Ovary (tissue), 7 donors: ENCODE measurements at regions not wholly inside any gene's neighbourhood (a gene's known extent, or its start where the extent isn't known, plus 50 kb on each side); places are given as distances from the start of the nearest gene placed in this dataset.

ENCODE experiments used
- DNase-seq, 5 donors: peaks; one replicate each; pipeline ENCODE4 v3.0.0-alpha.2; 2019 to 2020
- H3K27ac ChIP-seq, 2 donors: fragments of 200-600 bp; one replicate each; pipeline versions ENCODE4 v1.5.1 to v1.8.0; 2019 to 2022
- H3K27me3 ChIP-seq: fragments of 200-600 bp; one replicate; pipeline ENCODE4 v1.8.0; 2022
- H3K36me3 ChIP-seq: fragments of 200-600 bp; sonication (generic); one replicate; pipeline ENCODE4 v1.5.1; 2019
- H3K4me1 ChIP-seq: one replicate; pipeline ENCODE4 v1.8.1; 2013; ENCODE audit warnings: mild to moderate bottlenecking, moderate library complexity; ENCODE audit not compliant: insufficient read depth
- H3K4me3 ChIP-seq: fragments of 200-600 bp; sonication (generic); one replicate; pipeline ENCODE4 v1.5.1; 2017
- H3K9me3 ChIP-seq, 2 donors: fragments of 200-600 bp in 1 of 2; sonication (generic) in 1 of 2; one replicate each; pipeline versions ENCODE4 v1.5.1 to v1.8.1; 2013 to 2019; ENCODE audit warnings: mild to moderate bottlenecking in 1 of 2, moderate library complexity in 1 of 2
- EP300 ChIP-seq: sonication (generic); formaldehyde crosslinking; IDR thresholded peaks from one replicate; pipeline ENCODE4 v1.6.1; 2017; ENCODE audit warnings: antibody characterized with exemption
- POLR2A ChIP-seq: fragments of 450-650 bp; IDR thresholded peaks from one replicate; pipeline ENCODE4 v1.6.1; 2017; ENCODE audit warnings: antibody characterized with exemption, mild to moderate bottlenecking, moderate library complexity
- WGBS, 3 donors: extraction: QIAGEN DNeasy Blood & Tissue Kit in 1 of 3; methylation state at CpG; one replicate each; pipeline versions ENCODE4 v1.1.5 to v1.1.7; 2013 to 2017; 5-methylcytosine and 5-hydroxymethylcytosine counted together
- intact Hi-C, 4 donors: fragments of 100-400 bp; cut with DNase I; formaldehyde crosslinking; loops; one replicate each; pipeline versions ENCODE4 v1.11.0 to v1.15.1; 2022 to 2023
- TF ChIP-seq, protein P1 (sequence below), 3 donors: fragments of 450-650 bp in 2 of 3; fragments of 200-600 bp in 1 of 3; IDR thresholded peaks; one replicate each; pipeline versions ENCODE4 v1.5.1 to v1.8.0; 2016 to 2022; ENCODE audit warnings: antibody characterized with exemption in 3 of 3, mild to moderate bottlenecking in 1 of 3
- donor health status: DM: no; HTN: no; CAD: no; lungs with moderate emphysema.
- donor health status: DM: no; HTN: no; CAD: no.
- donor health status: Bipolar disorder and iron deficiency.
- donor health status: DM: no; HTN: no; CAD: no.
- donor health status: DM: yes; HTN: yes; CAD: no.

DNA sequence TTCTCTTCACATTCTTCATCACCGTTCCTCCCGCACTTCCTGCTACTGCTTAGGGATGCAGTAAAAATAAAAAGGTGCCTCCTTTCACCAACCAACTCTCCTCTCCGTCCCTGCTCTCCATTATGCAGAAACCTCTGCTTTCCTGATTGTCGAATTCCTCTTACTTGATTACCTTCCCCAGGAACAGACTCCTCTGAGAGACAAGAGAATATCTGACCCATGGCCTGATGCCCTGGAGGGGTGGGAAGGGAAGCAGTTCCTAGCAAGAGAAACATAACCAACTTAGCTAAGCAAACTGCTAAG is 80.9 kb downstream of the TRIM29 start:
- intact Hi-C loops, result no loop called here
- no peak for DNase-seq
- H3K27me3 ChIP-seq, result no peaks in the 10 kb centered on the region
- H3K36me3 ChIP-seq, result no peaks in the 10 kb centered on the region
- TF ChIP-seq POLR2A (no peak), EP300 (no peak)
- TF ChIP-seq, protein P1, sequence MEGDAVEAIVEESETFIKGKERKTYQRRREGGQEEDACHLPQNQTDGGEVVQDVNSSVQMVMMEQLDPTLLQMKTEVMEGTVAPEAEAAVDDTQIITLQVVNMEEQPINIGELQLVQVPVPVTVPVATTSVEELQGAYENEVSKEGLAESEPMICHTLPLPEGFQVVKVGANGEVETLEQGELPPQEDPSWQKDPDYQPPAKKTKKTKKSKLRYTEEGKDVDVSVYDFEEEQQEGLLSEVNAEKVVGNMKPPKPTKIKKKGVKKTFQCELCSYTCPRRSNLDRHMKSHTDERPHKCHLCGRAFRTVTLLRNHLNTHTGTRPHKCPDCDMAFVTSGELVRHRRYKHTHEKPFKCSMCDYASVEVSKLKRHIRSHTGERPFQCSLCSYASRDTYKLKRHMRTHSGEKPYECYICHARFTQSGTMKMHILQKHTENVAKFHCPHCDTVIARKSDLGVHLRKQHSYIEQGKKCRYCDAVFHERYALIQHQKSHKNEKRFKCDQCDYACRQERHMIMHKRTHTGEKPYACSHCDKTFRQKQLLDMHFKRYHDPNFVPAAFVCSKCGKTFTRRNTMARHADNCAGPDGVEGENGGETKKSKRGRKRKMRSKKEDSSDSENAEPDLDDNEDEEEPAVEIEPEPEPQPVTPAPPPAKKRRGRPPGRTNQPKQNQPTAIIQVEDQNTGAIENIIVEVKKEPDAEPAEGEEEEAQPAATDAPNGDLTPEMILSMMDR (IDR thresholded peaks at IDR 0.05), result no peak
- H3K4me3 ChIP-seq, result no peak overlapping the region
- WGBS, 3 donors, result 78 to 95% (median 91%) methylated on average over 4 of the region's 4 CpGs
- H3K4me1 ChIP-seq, result no peaks in the 10 kb centered on the region
- H3K9me3 ChIP-seq, result no peaks in the 10 kb centered on the region
- no peak overlapping the region for H3K27ac ChIP-seq

DNA sequence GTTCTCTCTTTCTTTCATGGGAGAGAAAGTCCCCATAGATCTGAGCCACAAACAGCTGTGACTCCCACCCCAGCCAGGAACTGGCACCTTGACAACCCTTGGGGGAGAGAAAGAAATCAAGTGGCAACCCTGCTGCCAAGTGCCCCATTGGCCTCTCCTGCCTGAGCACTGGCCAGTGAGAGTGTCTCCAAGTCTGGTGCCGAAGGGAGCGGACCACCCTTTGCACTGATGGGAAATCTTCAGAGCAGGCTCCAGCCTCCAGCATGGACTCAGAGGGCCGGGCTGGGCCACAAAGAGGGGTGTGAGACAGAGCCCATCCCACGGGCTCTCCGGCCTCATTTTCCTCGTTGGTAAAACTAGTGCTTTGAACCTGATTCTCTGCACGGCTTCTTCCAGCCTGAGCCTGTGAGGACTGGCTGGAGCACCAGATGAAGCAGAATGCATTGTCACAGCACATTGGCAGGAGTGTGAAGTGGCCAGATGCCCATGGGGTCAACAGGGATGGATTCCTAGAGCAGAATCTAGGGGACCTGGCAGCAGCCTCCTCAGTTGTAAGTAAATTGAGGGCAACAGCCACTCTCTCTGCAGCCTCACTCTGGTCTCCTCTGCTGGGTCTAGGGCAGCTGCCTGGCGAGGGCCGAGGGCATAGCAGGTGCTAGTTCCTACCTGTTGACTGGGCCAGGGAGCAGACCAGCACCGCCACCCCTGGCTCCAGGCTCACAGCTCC is 81.4 kb downstream of the TRIM29 start:
- Histone ChIP-seq H3K27ac (no peak overlapping the region), H3K9me3 (no peaks in the 10 kb centered on the region), H3K27me3 (no peaks in the 10 kb centered on the region), H3K4me1 (no peaks in the 10 kb centered on the region), H3K4me3 (no peak overlapping the region), H3K36me3 (no peaks in the 10 kb centered on the region)
- DNase-seq, result no peak
- WGBS, 3 donors, result 88 to 92% (median 88%) methylated on average over 10 of the region's 10 CpGs
- no peak for TF ChIP-seq EP300
- TF ChIP-seq, protein P1 (IDR thresholded peaks at IDR 0.05), result no peak
- TF ChIP-seq POLR2A, result no peak
- intact Hi-C loops, result no loop called here

DNA sequence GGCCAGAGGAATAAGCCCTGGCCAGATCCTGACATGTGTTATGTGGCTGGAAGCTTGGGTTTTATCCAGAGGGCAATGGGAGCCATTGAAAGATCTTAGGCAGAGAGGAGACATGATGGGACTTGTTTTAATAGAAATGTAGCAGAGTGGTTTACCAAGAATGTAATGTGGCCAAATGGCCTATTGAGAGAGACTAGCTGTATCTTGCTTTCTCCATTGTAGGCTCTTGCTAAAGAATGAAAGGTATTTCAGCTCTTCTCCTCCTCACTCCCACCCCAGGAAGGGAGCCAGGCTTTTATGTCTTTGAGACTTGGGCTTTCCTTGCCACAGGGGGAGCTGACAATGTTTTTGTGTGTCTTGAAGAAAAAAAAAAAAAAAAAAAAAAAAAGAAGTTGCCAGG is 82.3 kb downstream of the TRIM29 start:
- Histone ChIP-seq H3K27ac (no peak overlapping the region), H3K4me1 (no peaks in the 10 kb centered on the region), H3K4me3 (no peak overlapping the region), H3K9me3 (no peaks in the 10 kb centered on the region), H3K36me3 (no peaks in the 10 kb centered on the region), H3K27me3 (no peaks in the 10 kb centered on the region)
- intact Hi-C loops, result no loop called here
- no peak for DNase-seq
- TF ChIP-seq EP300 (no peak), POLR2A (no peak)
- TF ChIP-seq, protein P1 (IDR thresholded peaks at IDR 0.05), result no peak

DNA sequence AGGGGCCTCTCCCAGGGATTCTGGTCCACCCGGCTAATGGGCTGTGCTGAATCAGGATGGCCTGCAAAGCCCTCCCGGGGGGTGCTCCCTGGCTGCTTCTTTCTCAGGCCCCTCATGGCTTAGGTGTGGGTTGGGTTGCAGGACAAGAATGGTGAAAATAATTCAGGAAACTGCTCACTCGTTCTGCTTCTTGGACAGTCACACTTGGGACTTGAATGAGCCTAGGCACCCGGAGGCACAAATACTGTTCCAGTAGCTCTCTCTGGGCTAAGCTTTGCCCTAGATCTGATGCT is 83.2 kb downstream of the TRIM29 start:
- no peak overlapping the region for H3K27ac ChIP-seq
- H3K36me3 ChIP-seq, result no peaks in the 10 kb centered on the region
- DNase-seq, result no peak
- H3K4me1 ChIP-seq, result no peaks in the 10 kb centered on the region
- intact Hi-C loops, result no loop called here
- no peaks in the 10 kb centered on the region for H3K9me3 ChIP-seq
- H3K4me3 ChIP-seq, result no peak overlapping the region
- 87 to 92% (median 90%) methylated on average over 4 of the region's 4 CpGs for WGBS, 3 donors
- no peaks in the 10 kb centered on the region for H3K27me3 ChIP-seq
- TF ChIP-seq EP300 (no peak), POLR2A (no peak)
- TF ChIP-seq, protein P1 (IDR thresholded peaks at IDR 0.05), result no peak
